Mesothelial cell of epicardium (in vitro differentiated cells): ENCODE measurements at regions not wholly inside any gene's neighbourhood (a gene's known extent, or its start where the extent isn't known, plus 50 kb on each side); places are given as distances from the start of the nearest gene placed in this dataset.

Experiments used
- DNase-seq, 2 experiments: peaks; one replicate each; pipeline ENCODE4 v3.0.0; 2021; ENCODE audit warnings: low spot score in 2 of 2; ENCODE audit not compliant: unreplicated experiment in 2 of 2
- H3K27ac Mint-ChIP-seq: 2 replicates; pipeline ENCODE4 v1.8.0; 2021; ENCODE audit warnings: mixed read lengths
- H3K27me3 Mint-ChIP-seq: 2 replicates; pipeline ENCODE4 v1.8.0; 2021; ENCODE audit warnings: low read depth, mixed read lengths
- H3K36me3 Mint-ChIP-seq: 2 replicates; pipeline ENCODE4 v1.8.0; 2021; ENCODE audit warnings: mixed read lengths
- H3K4me1 Mint-ChIP-seq: 2 replicates; pipeline ENCODE4 v1.8.0; 2021; ENCODE audit warnings: mixed read lengths
- H3K4me3 Mint-ChIP-seq: 2 replicates; pipeline ENCODE4 v1.8.0; 2021; ENCODE audit warnings: mild to moderate bottlenecking, moderate library complexity, mixed read lengths
- H3K9me3 Mint-ChIP-seq: 2 replicates; pipeline ENCODE4 v1.8.0; 2021; ENCODE audit warnings: mixed read lengths
- TF ChIP-seq, protein P1 (sequence below): fragments of 200-600 bp; sonication (generic); IDR thresholded peaks from one replicate; pipeline ENCODE4 v1.5.0; 2021; ENCODE audit warnings: antibody characterized with exemption; ENCODE audit not compliant: unreplicated experiment

- no peak overlapping the region for H3K4me3 Mint-ChIP-seq
- no peak overlapping the region for H3K27ac Mint-ChIP-seq
- no peak for DNase-seq
- H3K36me3 Mint-ChIP-seq, result no peaks in the 10 kb centered on the region
- H3K9me3 Mint-ChIP-seq, result no peaks in the 10 kb centered on the region
- H3K4me1 Mint-ChIP-seq, result peaks cover 11% of the 10 kb centered on the region
- TF ChIP-seq, protein P1, sequence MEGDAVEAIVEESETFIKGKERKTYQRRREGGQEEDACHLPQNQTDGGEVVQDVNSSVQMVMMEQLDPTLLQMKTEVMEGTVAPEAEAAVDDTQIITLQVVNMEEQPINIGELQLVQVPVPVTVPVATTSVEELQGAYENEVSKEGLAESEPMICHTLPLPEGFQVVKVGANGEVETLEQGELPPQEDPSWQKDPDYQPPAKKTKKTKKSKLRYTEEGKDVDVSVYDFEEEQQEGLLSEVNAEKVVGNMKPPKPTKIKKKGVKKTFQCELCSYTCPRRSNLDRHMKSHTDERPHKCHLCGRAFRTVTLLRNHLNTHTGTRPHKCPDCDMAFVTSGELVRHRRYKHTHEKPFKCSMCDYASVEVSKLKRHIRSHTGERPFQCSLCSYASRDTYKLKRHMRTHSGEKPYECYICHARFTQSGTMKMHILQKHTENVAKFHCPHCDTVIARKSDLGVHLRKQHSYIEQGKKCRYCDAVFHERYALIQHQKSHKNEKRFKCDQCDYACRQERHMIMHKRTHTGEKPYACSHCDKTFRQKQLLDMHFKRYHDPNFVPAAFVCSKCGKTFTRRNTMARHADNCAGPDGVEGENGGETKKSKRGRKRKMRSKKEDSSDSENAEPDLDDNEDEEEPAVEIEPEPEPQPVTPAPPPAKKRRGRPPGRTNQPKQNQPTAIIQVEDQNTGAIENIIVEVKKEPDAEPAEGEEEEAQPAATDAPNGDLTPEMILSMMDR, result no peak
- peaks cover 4% of the 10 kb centered on the region for H3K27me3 Mint-ChIP-seq
Measured at GRCh38 chr3:59480486-59480995, 430.7 kb upstream of the CFAP20DC start.

DNA sequence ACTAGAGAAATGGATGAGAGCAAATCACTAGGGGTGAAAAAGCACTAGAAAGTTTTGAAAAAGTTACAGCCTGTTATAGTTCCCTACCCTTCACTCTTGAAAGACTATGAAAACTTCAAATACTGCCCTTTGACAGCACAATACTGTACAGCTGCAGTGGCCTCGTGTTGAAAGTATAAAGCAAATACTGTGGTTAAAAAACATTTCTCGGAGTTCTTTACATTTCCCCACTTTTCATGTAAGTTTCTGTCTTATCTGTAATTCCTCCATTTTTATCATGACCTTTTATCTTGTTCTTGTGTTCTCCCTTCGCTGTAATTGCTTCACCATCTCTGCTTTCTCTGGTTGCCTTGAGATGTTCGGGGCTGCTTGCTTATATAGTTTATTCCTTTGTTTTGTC is 423.8 kb upstream of the CFAP20DC start:
- no peaks in the 10 kb centered on the region for H3K4me1 Mint-ChIP-seq
- H3K27ac Mint-ChIP-seq, result no peak overlapping the region
- no peaks in the 10 kb centered on the region for H3K36me3 Mint-ChIP-seq
- DNase-seq, result no peak
- no peak overlapping the region for H3K4me3 Mint-ChIP-seq
- TF ChIP-seq, protein P1, result no peak
- H3K9me3 Mint-ChIP-seq, result peaks cover 14% of the 10 kb centered on the region
- H3K27me3 Mint-ChIP-seq, result peaks cover 4% of the 10 kb centered on the region

DNA sequence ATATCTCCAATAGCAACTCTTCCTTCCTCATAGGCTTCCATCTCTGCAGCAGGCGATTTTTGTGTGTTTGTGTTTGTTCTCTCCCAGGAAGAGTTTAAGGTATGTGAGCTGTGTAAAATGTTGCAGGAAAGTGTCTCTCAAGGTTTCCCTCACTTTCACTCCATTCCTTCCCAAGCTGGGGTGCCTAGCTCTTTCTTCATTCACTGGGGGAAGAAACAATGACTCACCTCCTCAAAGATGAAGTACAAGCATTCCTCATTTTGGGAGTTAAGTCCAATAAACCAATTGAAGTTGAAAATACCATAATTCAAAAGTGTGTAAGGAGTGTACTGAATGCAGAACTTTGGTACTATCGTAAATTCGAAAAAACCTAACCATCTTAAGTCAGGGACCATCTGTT is 422.7 kb upstream of the CFAP20DC start:
- Mint-ChIP-seq H3K4me3 (no peak overlapping the region), H3K4me1 (no peaks in the 10 kb centered on the region), H3K9me3 (peaks cover 14% of the 10 kb centered on the region), H3K27me3 (peaks cover 4% of the 10 kb centered on the region), H3K36me3 (no peaks in the 10 kb centered on the region), H3K27ac (no peak overlapping the region)
- no peak for DNase-seq
- TF ChIP-seq, protein P1, result no peak

- Mint-ChIP-seq H3K4me1 (no peaks in the 10 kb centered on the region), H3K4me3 (no peak overlapping the region), H3K9me3 (peaks cover 14% of the 10 kb centered on the region), H3K27ac (no peak overlapping the region), H3K36me3 (no peaks in the 10 kb centered on the region), H3K27me3 (no peaks in the 10 kb centered on the region)
- TF ChIP-seq, protein P1, result no peak
- DNase-seq, result no peak
Measured at GRCh38 chr3:59469948-59470723, 420.3 kb upstream of the CFAP20DC start.

- no peaks in the 10 kb centered on the region for H3K4me1 Mint-ChIP-seq
- no peak overlapping the region for H3K27ac Mint-ChIP-seq
- peaks cover 9% of the 10 kb centered on the region for H3K9me3 Mint-ChIP-seq
- H3K4me3 Mint-ChIP-seq, result no peak overlapping the region
- no peaks in the 10 kb centered on the region for H3K36me3 Mint-ChIP-seq
- no peaks in the 10 kb centered on the region for H3K27me3 Mint-ChIP-seq
- DNase-seq, result no peak
- TF ChIP-seq, protein P1, result no peak
Measured at GRCh38 chr3:59467476-59467875, 417.7 kb upstream of the CFAP20DC start.
